ENCODE measurements at regions not wholly inside any gene's neighbourhood (a gene's known extent, or its start where the extent isn't known, plus 50 kb on each side); places are given as distances from the start of the nearest gene placed in this dataset.

DNA sequence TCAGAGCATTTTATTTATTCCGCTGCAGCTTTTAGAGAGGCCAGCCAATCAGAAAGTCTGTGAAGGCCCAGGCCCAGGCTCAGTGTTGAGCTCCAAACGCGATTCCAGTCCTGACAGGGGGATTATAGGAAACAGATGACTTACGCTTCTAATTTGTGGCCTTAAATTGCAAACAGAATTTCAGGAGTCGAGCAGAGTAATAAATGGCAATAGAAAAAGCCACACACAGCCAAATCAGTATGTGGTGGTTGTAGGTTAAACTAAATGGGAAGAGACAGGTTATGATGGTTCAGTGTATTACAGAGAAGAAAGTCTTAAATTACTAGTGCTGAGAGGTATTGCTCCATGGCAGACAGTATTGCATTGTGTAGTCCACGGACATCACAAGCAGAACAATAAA is 131.0 kb upstream of the ZEB2 start:
- TF ChIP-seq, protein P1, sequence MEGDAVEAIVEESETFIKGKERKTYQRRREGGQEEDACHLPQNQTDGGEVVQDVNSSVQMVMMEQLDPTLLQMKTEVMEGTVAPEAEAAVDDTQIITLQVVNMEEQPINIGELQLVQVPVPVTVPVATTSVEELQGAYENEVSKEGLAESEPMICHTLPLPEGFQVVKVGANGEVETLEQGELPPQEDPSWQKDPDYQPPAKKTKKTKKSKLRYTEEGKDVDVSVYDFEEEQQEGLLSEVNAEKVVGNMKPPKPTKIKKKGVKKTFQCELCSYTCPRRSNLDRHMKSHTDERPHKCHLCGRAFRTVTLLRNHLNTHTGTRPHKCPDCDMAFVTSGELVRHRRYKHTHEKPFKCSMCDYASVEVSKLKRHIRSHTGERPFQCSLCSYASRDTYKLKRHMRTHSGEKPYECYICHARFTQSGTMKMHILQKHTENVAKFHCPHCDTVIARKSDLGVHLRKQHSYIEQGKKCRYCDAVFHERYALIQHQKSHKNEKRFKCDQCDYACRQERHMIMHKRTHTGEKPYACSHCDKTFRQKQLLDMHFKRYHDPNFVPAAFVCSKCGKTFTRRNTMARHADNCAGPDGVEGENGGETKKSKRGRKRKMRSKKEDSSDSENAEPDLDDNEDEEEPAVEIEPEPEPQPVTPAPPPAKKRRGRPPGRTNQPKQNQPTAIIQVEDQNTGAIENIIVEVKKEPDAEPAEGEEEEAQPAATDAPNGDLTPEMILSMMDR (IDR thresholded peaks at IDR 0.05; ENCODE audit: extremely low read depth, insufficient read depth, missing control alignments), result no peak
- in situ Hi-C loops (cut with MboI; ENCODE audit: low pct_unique_long_range_greater_than_20kb, low sequenced_read_pairs, unreplicated experiment), result no loop called here
- no peak for DNase-seq (ENCODE audit: low spot score)

DNA sequence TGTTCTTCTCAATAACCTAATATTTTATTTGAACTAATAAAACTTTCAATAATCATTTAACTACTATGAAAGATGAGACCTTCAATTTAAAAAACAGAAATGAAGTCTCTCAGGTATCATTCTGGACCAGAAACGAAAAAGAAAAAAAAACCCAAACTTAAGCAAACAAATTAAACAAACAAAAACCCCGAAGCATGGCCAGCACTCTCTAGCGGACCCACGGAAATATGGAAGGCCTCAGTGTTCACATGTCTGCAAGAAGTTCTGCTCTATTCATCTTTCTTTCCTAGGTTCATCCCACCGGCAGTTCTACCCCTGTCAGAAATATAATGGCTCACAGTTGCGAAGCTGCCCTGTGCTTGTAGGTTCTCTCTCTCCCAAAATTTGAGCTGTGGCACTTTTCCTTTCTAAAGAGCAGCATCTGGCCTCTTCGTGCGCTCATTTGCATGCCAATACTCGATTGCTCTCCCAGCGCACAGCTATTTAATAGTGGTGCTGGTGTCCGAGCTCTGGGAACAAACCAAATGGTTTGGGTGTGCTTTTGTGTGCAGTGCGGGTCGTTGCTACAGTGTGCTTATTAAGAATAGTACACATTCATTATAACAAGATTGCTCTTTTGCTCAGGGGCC is 129.0 kb upstream of the ZEB2 start:
- in situ Hi-C loops (cut with MboI; ENCODE audit: low pct_unique_long_range_greater_than_20kb, low sequenced_read_pairs, unreplicated experiment), result no loop called here
- TF ChIP-seq, protein P1 (IDR thresholded peaks at IDR 0.05; ENCODE audit: extremely low read depth, insufficient read depth, missing control alignments), result no peak
- DNase-seq (ENCODE audit: low spot score), result no peak

DNA sequence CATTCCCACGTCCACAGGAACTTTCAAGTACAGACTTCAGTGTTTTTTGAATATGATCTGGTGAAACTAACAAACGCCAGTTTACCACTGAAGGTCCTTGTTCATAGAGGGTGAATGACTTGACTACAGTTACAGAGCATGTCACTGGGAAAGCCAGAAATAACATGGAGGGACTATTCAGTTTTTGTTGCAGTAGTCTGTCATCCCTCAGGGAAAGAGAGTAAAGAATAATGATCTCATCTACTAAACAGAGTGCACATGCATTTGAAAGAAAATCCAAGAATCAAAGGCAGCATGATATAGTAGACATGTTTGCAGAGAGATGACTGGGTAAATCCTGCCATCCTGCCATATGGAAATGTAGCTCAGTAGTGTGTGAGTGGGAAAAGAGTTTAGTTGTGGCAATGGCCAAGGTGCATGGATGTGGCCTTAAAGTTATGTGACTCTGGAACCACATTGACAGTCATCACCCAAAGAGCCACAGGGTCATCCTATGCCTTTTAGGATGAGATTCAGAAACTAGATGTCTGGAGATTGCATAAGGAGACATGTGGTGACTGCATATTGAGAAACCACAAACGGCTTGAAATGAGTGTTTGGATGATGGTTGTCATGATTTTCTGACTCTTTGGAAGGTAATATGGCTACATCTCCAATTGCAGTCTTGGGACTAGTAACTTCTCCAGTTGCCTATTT is 125.3 kb upstream of the ZEB2 start:
- no peak for DNase-seq (ENCODE audit: low spot score)
- TF ChIP-seq, protein P1 (IDR thresholded peaks at IDR 0.05; ENCODE audit: extremely low read depth, insufficient read depth, missing control alignments), result no peak
- in situ Hi-C loops (cut with MboI; ENCODE audit: low pct_unique_long_range_greater_than_20kb, low sequenced_read_pairs, unreplicated experiment), result no loop called here

DNA sequence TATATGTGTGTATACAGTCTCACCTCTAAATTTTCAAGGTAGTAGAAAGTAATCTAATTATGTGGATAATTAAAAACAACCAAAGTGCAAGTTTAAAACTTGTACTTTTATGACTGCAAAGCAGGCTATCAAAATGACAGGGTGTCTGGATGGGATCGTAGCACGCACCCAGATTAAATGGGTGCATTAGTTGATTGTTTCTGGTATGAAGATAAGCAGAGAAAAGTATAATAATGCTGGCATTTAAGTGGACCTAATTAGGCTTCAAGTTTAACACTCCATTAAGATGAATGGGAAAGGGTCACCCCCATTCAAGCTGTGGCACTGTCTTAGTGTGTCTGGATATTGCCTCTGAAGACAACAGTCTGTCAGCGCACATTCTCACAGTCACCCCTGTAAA is 124.6 kb upstream of the ZEB2 start:
- TF ChIP-seq, protein P1 (IDR thresholded peaks at IDR 0.05; ENCODE audit: extremely low read depth, insufficient read depth, missing control alignments), result no peak
- in situ Hi-C loops (cut with MboI; ENCODE audit: low pct_unique_long_range_greater_than_20kb, low sequenced_read_pairs, unreplicated experiment), result no loop called here
- no peak for DNase-seq (ENCODE audit: low spot score)

DNA sequence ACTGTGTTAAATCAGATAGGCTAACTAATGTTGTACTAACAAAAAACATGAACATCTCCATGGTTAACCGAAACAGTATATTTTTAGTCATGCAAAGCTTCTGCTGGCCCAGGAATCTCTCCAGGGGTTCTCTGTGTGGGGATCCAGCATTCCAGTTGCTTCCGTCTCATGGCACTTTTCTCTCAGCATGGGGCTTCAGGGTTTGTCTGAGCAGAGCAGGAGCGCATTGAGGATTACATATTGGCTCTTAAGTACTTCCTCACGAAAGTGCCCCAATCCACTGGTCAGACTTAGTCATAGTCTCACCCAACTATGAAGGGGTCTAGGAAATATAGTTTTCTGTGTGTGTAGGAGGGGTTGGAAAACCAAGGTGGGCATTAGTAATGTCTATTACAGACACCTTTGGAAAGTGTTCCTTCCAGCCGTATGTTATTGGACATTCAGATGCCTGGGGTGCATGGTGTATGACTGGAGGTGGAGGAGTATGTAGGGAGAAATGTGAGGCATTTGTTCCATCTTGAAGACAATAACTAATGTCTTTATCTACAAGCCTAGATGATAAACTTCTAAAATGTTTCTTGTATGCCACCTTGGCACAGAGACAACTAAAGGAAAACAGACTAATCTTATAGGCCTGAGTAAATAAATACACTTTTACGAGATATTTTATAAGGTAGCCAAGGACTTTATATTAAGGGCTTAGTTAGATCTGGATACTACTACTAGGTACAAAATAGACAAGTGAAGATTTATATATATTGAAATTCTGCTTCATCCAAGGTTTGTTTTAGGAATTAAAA is 123.8 kb upstream of the ZEB2 start:
- DNase-seq (ENCODE audit: low spot score), result no peak
- in situ Hi-C loops (cut with MboI; ENCODE audit: low pct_unique_long_range_greater_than_20kb, low sequenced_read_pairs, unreplicated experiment), result no loop called here
- TF ChIP-seq, protein P1 (IDR thresholded peaks at IDR 0.05; ENCODE audit: extremely low read depth, insufficient read depth, missing control alignments), result no peak

DNA sequence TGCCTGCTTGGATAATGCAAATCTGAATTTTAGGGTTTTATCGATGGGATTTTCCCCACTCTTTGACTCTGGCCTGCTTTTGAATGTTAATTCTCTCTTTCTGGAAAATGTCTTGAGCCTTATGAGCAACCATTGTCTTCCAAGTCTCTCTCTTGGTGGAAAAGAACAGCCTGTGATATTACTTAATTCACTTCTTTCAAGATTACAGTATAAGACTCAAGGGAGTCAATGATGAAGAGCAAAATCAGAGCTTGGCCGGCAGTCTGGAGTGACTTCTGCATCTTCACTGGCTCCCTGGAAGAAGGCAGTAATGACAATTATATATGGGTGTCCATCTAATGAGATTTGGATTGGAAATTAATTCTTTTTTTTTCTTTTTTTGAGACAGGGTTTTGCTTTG is 122.9 kb upstream of the ZEB2 start:
- in situ Hi-C loops (cut with MboI; ENCODE audit: low pct_unique_long_range_greater_than_20kb, low sequenced_read_pairs, unreplicated experiment), result no loop called here
- DNase-seq (ENCODE audit: low spot score), result no peak
- TF ChIP-seq, protein P1 (IDR thresholded peaks at IDR 0.05; ENCODE audit: extremely low read depth, insufficient read depth, missing control alignments), result no peak

Data from GM13977 (cell line).